Esophagus muscularis mucosa (tissue), 4 donors: ENCODE measurements at regions not wholly inside any gene's neighbourhood (a gene's known extent, or its start where the extent isn't known, plus 50 kb on each side); places are given as distances from the start of the nearest gene placed in this dataset.

ENCODE experiments used
- DNase-seq: peaks from one replicate; pipeline ENCODE4 v3.0.0-alpha.2; 2017; ENCODE audit errors: extremely low spot score
- H3K27ac ChIP-seq, 4 donors: fragments of 200-600 bp; sonication (generic); replicated peaks in 1 of 4; 1 replicate in 3 of 4; 2 replicates in 1 of 4; pipeline ENCODE4 v1.5.1; 2016 to 2019; ENCODE audit warnings: mild to moderate bottlenecking in 1 of 4
- H3K27me3 ChIP-seq, 4 donors: fragments of 200-600 bp; sonication (generic); one replicate each; pipeline versions ENCODE4 v1.5.1 to v1.6.0; 2016 to 2019
- H3K36me3 ChIP-seq, 4 donors: fragments of 200-600 bp; sonication (generic); one replicate each; pipeline ENCODE4 v1.5.1; 2016 to 2019
- H3K4me1 ChIP-seq, 4 donors: fragments of 200-600 bp; sonication (generic); one replicate each; pipeline ENCODE4 v1.5.1; 2016 to 2019
- H3K4me3 ChIP-seq, 4 donors: fragments of 200-600 bp; sonication (generic); 1 replicate in 2 of 4; 2 replicates in 2 of 4; pipeline ENCODE4 v1.5.1; 2016 to 2019; ENCODE audit warnings: mild to moderate bottlenecking in 4 of 4, moderate library complexity in 1 of 4
- H3K9me3 ChIP-seq, 4 donors: fragments of 200-600 bp; sonication (generic); 1 replicate in 3 of 4; 2 replicates in 1 of 4; pipeline ENCODE4 v1.5.1; 2016 to 2019
- CTCF ChIP-seq, 3 experiments: fragments of 200-600 bp in 2 of 3; fragments of 450-650 bp in 1 of 3; sonication (generic) in 2 of 3; IDR thresholded peaks; one replicate each; pipeline ENCODE4 v1.5.1; 2017 to 2019; ENCODE audit warnings: antibody characterized with exemption in 3 of 3, mild to moderate bottlenecking in 2 of 3, moderate library complexity in 1 of 3
- EP300 ChIP-seq: sonication (generic); formaldehyde crosslinking; IDR thresholded peaks from one replicate; pipeline ENCODE4 v1.6.1; 2017; ENCODE audit warnings: antibody characterized with exemption
- POLR2A ChIP-seq: fragments of 450-650 bp; IDR thresholded peaks from one replicate; pipeline ENCODE4 v1.6.1; 2017; ENCODE audit warnings: antibody characterized with exemption, moderate library complexity, mild to moderate bottlenecking, low read depth
- POLR2AphosphoS5 ChIP-seq, 2 donors: sonication (generic); formaldehyde crosslinking; IDR thresholded peaks; one replicate each; pipeline ENCODE4 v1.6.1; 2017; ENCODE audit warnings: antibody characterized with exemption in 2 of 2
- WGBS: methylation state at CpG from one replicate; pipeline ENCODE4 v1.1.5; 2018; 5-methylcytosine and 5-hydroxymethylcytosine counted together
- intact Hi-C: fragments of 100-400 bp; cut with DNase I; formaldehyde crosslinking; loops from one replicate; pipeline ENCODE4 v1.15.1; 2023

GRCh38 chr15:61379005-61379404, 149.9 kb upstream of the RORA start:
- Histone ChIP-seq H3K4me1 (no peaks in the 10 kb centered on the region), H3K27me3 (no peaks in the 10 kb centered on the region), H3K36me3 (no peaks in the 10 kb centered on the region), H3K4me3 (no peak overlapping the region), H3K9me3 (no peaks in the 10 kb centered on the region), H3K27ac (no peak overlapping the region)
- 76% methylated on average over 1 of the region's 1 CpG for WGBS
- DNase-seq, result no peak
- no peak for TF ChIP-seq POLR2A
- no peak for TF ChIP-seq POLR2AphosphoS5 (IDR thresholded peaks at IDR 0.05)
- no peak for TF ChIP-seq CTCF (IDR thresholded peaks at IDR 0.05)
- TF ChIP-seq EP300, result no peak
- intact Hi-C loops, result no loop called here

GRCh38 chr15:61376961-61377360, 147.9 kb upstream of the RORA start:
- no peak overlapping the region for H3K27ac ChIP-seq
- DNase-seq, result no peak
- H3K27me3 ChIP-seq, result no peaks in the 10 kb centered on the region
- TF ChIP-seq EP300 (no peak), POLR2AphosphoS5 (IDR thresholded peaks at IDR 0.05) (no peak), POLR2A (no peak), CTCF (IDR thresholded peaks at IDR 0.05) (no peak)
- H3K4me1 ChIP-seq, result no peaks in the 10 kb centered on the region
- WGBS, result 95% methylated on average over 2 of the region's 2 CpGs
- intact Hi-C loops, result no loop called here
- no peaks in the 10 kb centered on the region for H3K36me3 ChIP-seq
- no peaks in the 10 kb centered on the region for H3K9me3 ChIP-seq
- H3K4me3 ChIP-seq, result no peak overlapping the region

GRCh38 chr15:61376516-61376915, 147.4 kb upstream of the RORA start:
- TF ChIP-seq EP300, result no peak
- no peak for TF ChIP-seq POLR2AphosphoS5 (IDR thresholded peaks at IDR 0.05)
- no peak for TF ChIP-seq POLR2A
- TF ChIP-seq CTCF (IDR thresholded peaks at IDR 0.05), result no peak
- WGBS, result 90% methylated on average over 3 of the region's 3 CpGs
- H3K27ac ChIP-seq, result no peak overlapping the region

GRCh38 chr15:61374848-61375247, 145.7 kb upstream of the RORA start:
- 97% methylated on average over 2 of the region's 2 CpGs for whole genome bisulfite sequencing
- intact Hi-C loops, result no loop called here
- Histone ChIP-seq H3K36me3 (no peaks in the 10 kb centered on the region), H3K4me3 (no peak overlapping the region), H3K27me3 (no peaks in the 10 kb centered on the region), H3K9me3 (no peaks in the 10 kb centered on the region), H3K4me1 (no peaks in the 10 kb centered on the region), H3K27ac (no peak overlapping the region)
- DNase-seq, result no peak
- no peak for TF ChIP-seq CTCF (IDR thresholded peaks at IDR 0.05)
- no peak for TF ChIP-seq POLR2A
- no peak for TF ChIP-seq POLR2AphosphoS5 (IDR thresholded peaks at IDR 0.05)
- no peak for TF ChIP-seq EP300

More at GRCh38 chr15:61376516-61376915, 147.4 kb upstream of the RORA start:
- Histone ChIP-seq H3K9me3 (no peaks in the 10 kb centered on the region), H3K4me3 (no peak overlapping the region), H3K36me3 (no peaks in the 10 kb centered on the region), H3K4me1 (no peaks in the 10 kb centered on the region), H3K27me3 (no peaks in the 10 kb centered on the region)
- intact Hi-C loops, result no loop called here
- DNase-seq, result no peak

GRCh38 chr15:61367953-61368352, 138.9 kb upstream of the RORA start:
- intact Hi-C loops, result no loop called here
- peaks cover 0 to 8% (median 7%) of the 10 kb centered on the region in 4 donors for H3K9me3 ChIP-seq
- 94% methylated on average over 2 of the region's 2 CpGs for WGBS
- no peak for DNase-seq
- H3K4me1 ChIP-seq, result no peaks in the 10 kb centered on the region
- H3K36me3 ChIP-seq, result no peaks in the 10 kb centered on the region
- no peak overlapping the region for H3K4me3 ChIP-seq
- H3K27ac ChIP-seq, result no peak overlapping the region
- H3K27me3 ChIP-seq, result no peaks in the 10 kb centered on the region
- TF ChIP-seq POLR2AphosphoS5 (IDR thresholded peaks at IDR 0.05) (no peak), POLR2A (no peak), CTCF (IDR thresholded peaks at IDR 0.05) (no peak), EP300 (no peak)
